Muscle of leg (tissue), 3 donors: ENCODE measurements at regions not wholly inside any gene's neighbourhood (a gene's known extent, or its start where the extent isn't known, plus 50 kb on each side); places are given as distances from the start of the nearest gene placed in this dataset.

ENCODE experiments used
- DNase-seq: peaks from one replicate; pipeline ENCODE4 v3.0.0; 2013
- H3K27ac ChIP-seq: one replicate; pipeline ENCODE4 v1.5.1; 2013; ENCODE audit warnings: mild to moderate bottlenecking, low read length, control low read depth
- H3K27me3 ChIP-seq: one replicate; pipeline ENCODE4 v1.6.1; 2013; ENCODE audit warnings: low read length; ENCODE audit not compliant: control insufficient read depth, insufficient read depth
- H3K36me3 ChIP-seq: one replicate; pipeline ENCODE4 v1.6.1; 2013; ENCODE audit warnings: low read length; ENCODE audit not compliant: control insufficient read depth, insufficient read depth
- H3K4me1 ChIP-seq: one replicate; pipeline ENCODE4 v1.6.1; 2013; ENCODE audit warnings: low read length; ENCODE audit not compliant: control insufficient read depth, insufficient read depth
- H3K4me3 ChIP-seq: one replicate; pipeline ENCODE4 v1.5.1; 2013; ENCODE audit warnings: low read length, control low read depth
- H3K9me3 ChIP-seq: replicated peaks from 2 replicates; pipeline ENCODE4 v1.6.1; 2013; ENCODE audit warnings: low read depth, low read length; ENCODE audit not compliant: control insufficient read depth
- WGBS: methylation state at CpG from one replicate; pipeline ENCODE4 v1.1.5; 2013; ENCODE audit warnings: missing lambda C conversion rate; ENCODE audit not compliant: insufficient coverage; 5-methylcytosine and 5-hydroxymethylcytosine counted together

- no peaks in the 10 kb centered on the region for H3K36me3 ChIP-seq
- 72% methylated on average over 2 of the region's 6 CpGs for WGBS
- no peak overlapping the region for H3K27ac ChIP-seq
- no peak overlapping the region for H3K4me3 ChIP-seq
- H3K27me3 ChIP-seq, result peaks cover 13% of the 10 kb centered on the region
- DNase-seq, result no peak
- no peaks in the 10 kb centered on the region for H3K9me3 ChIP-seq
- H3K4me1 ChIP-seq, result peaks cover 16% of the 10 kb centered on the region
Observed at GRCh38 chr14:98959410-98959809, 312.6 kb downstream of the BCL11B start.

GRCh38 chr14:98959958-98960616 is 311.9 kb downstream of the BCL11B start:
- DNase-seq, result no peak
- Histone ChIP-seq H3K4me3 (no peak overlapping the region), H3K27me3 (peaks cover 11% of the 10 kb centered on the region), H3K36me3 (no peaks in the 10 kb centered on the region), H3K4me1 (peaks cover 20% of the 10 kb centered on the region), H3K27ac (no peak overlapping the region), H3K9me3 (no peaks in the 10 kb centered on the region)
- 57% methylated on average over 10 of the region's 12 CpGs for WGBS

GRCh38 chr14:98960617-98961013 is 311.4 kb downstream of the BCL11B start:
- no peak overlapping the region for H3K4me3 ChIP-seq
- no peak overlapping the region for H3K27ac ChIP-seq
- DNase-seq, result no peak
- peaks cover 10% of the 10 kb centered on the region for H3K27me3 ChIP-seq
- no peaks in the 10 kb centered on the region for H3K9me3 ChIP-seq
- no peaks in the 10 kb centered on the region for H3K36me3 ChIP-seq
- WGBS, result 83% methylated on average over 6 of the region's 7 CpGs
- peaks cover 23% of the 10 kb centered on the region for H3K4me1 ChIP-seq

GRCh38 chr14:98961191-98961590 is 310.8 kb downstream of the BCL11B start:
- Histone ChIP-seq H3K9me3 (no peaks in the 10 kb centered on the region), H3K4me1 (peaks cover 23% of the 10 kb centered on the region), H3K4me3 (no peak overlapping the region), H3K36me3 (no peaks in the 10 kb centered on the region), H3K27me3 (peaks cover 9% of the 10 kb centered on the region), H3K27ac (no peak overlapping the region)
- WGBS, result 70% methylated on average over 2 of the region's 4 CpGs
- no peak for DNase-seq

GRCh38 chr14:98962118-98962517 is 309.9 kb downstream of the BCL11B start:
- DNase-seq, result no peak
- no peak overlapping the region for H3K27ac ChIP-seq
- 79% methylated on average over 6 of the region's 12 CpGs for WGBS
- peaks cover 22% of the 10 kb centered on the region for H3K4me1 ChIP-seq
- peaks cover 9% of the 10 kb centered on the region for H3K27me3 ChIP-seq
- H3K4me3 ChIP-seq, result no peak overlapping the region
- H3K36me3 ChIP-seq, result no peaks in the 10 kb centered on the region
- no peaks in the 10 kb centered on the region for H3K9me3 ChIP-seq

- H3K36me3 ChIP-seq, result no peaks in the 10 kb centered on the region
- H3K4me1 ChIP-seq, result peaks cover 7% of the 10 kb centered on the region
- peaks cover 6% of the 10 kb centered on the region for H3K27me3 ChIP-seq
- no peak overlapping the region for H3K4me3 ChIP-seq
- no CpG with 5 or more reads among the region's 2 CpGs for WGBS
- DNase-seq, result peak; percentile 17
- H3K27ac ChIP-seq, result no peak overlapping the region
- no peaks in the 10 kb centered on the region for H3K9me3 ChIP-seq
Observed at GRCh38 chr14:98963610-98964009, 308.4 kb downstream of the BCL11B start.

GRCh38 chr14:98964171-98964570 is 307.8 kb downstream of the BCL11B start:
- peaks cover 6% of the 10 kb centered on the region for H3K27me3 ChIP-seq
- no peak overlapping the region for H3K4me3 ChIP-seq
- no peak overlapping the region for H3K27ac ChIP-seq
- peaks cover 6% of the 10 kb centered on the region for H3K4me1 ChIP-seq
- WGBS, result 67% methylated on average over 3 of the region's 7 CpGs
- no peaks in the 10 kb centered on the region for H3K36me3 ChIP-seq
- H3K9me3 ChIP-seq, result no peaks in the 10 kb centered on the region
- DNase-seq, result no peak

- Histone ChIP-seq H3K4me3 (no peak overlapping the region), H3K27me3 (peaks cover 6% of the 10 kb centered on the region), H3K4me1 (peaks cover 6% of the 10 kb centered on the region), H3K36me3 (no peaks in the 10 kb centered on the region), H3K27ac (no peak overlapping the region), H3K9me3 (no peaks in the 10 kb centered on the region)
- DNase-seq, result no peak
- WGBS, result no CpG with 5 or more reads among the region's 5 CpGs
Observed at GRCh38 chr14:98965076-98965475, 306.9 kb downstream of the BCL11B start.

- Histone ChIP-seq H3K27ac (no peak overlapping the region), H3K27me3 (peaks cover 6% of the 10 kb centered on the region), H3K9me3 (no peaks in the 10 kb centered on the region), H3K4me3 (no peak overlapping the region), H3K36me3 (no peaks in the 10 kb centered on the region), H3K4me1 (peaks cover 6% of the 10 kb centered on the region)
- DNase-seq, result no peak
- WGBS, result 86% methylated on average over 1 of the region's 3 CpGs
Observed at GRCh38 chr14:98966016-98966415, 306.0 kb downstream of the BCL11B start.

- Histone ChIP-seq H3K36me3 (no peaks in the 10 kb centered on the region), H3K9me3 (no peaks in the 10 kb centered on the region)
- WGBS, result 65% methylated on average over 2 of the region's 6 CpGs
Observed at GRCh38 chr14:98966475-98967162, 305.4 kb downstream of the BCL11B start.

More at GRCh38 chr14:98966475-98967162, 305.4 kb downstream of the BCL11B start:
- H3K27me3 ChIP-seq, result peaks cover 6% of the 10 kb centered on the region
- peaks cover 6% of the 10 kb centered on the region for H3K4me1 ChIP-seq
- no peak overlapping the region for H3K27ac ChIP-seq
- no peak overlapping the region for H3K4me3 ChIP-seq
- no peak for DNase-seq
